ENCODE measurements at regions not wholly inside any gene's neighbourhood (a gene's known extent, or its start where the extent isn't known, plus 50 kb on each side); places are given as distances from the start of the nearest gene placed in this dataset.

- no peaks in the 10 kb centered on the region for H3K36me3 ChIP-seq (ENCODE audit: control insufficient read depth in 3 of 3, insufficient read depth in 2 of 3, low read depth in 1 of 3, low read length in 3 of 3)
- DNase-seq = no peak
- no peaks in the 10 kb centered on the region for H3K9me3 ChIP-seq (ENCODE audit: control insufficient read depth in 2 of 2, insufficient read depth in 1 of 2, low read depth in 1 of 2, low read length in 1 of 2)
- H3K27me3 ChIP-seq (ENCODE audit: control insufficient read depth in 3 of 3, insufficient read depth in 3 of 3, low read length in 3 of 3) = no peaks in the 10 kb centered on the region
- H3K27ac ChIP-seq (ENCODE audit: low read depth in 1 of 3, low read length in 2 of 3) = no peak overlapping the region
- 49 to 60% (median 55%) methylated on average over 2 of the region's 2 CpGs for WGBS, 3 donors
- no peak overlapping the region for H3K4me3 ChIP-seq (ENCODE audit: low read depth in 1 of 3, low read length in 3 of 3)
- no peaks in the 10 kb centered on the region for H3K4me1 ChIP-seq (ENCODE audit: control insufficient read depth in 3 of 3, insufficient read depth in 2 of 3, low read depth in 1 of 3, low read length in 2 of 3)
- FAIRE-seq = no peak
Observed at GRCh38 chr15:56533731-56534403, 68.9 kb upstream of the MNS1 start.

GRCh38 chr15:56532721-56533460 lies 68.0 kb upstream of the MNS1 start:
- H3K36me3 ChIP-seq (ENCODE audit: control insufficient read depth in 3 of 3, insufficient read depth in 2 of 3, low read depth in 1 of 3, low read length in 3 of 3) = no peaks in the 10 kb centered on the region
- DNase-seq = no peak
- no peak overlapping the region for H3K27ac ChIP-seq (ENCODE audit: low read depth in 1 of 3, low read length in 2 of 3)
- H3K27me3 ChIP-seq (ENCODE audit: control insufficient read depth in 3 of 3, insufficient read depth in 3 of 3, low read length in 3 of 3) = no peaks in the 10 kb centered on the region
- WGBS, 3 donors = 56 to 79% (median 73%) methylated on average over 4 of the region's 4 CpGs
- no peaks in the 10 kb centered on the region for H3K9me3 ChIP-seq (ENCODE audit: control insufficient read depth in 2 of 2, insufficient read depth in 1 of 2, low read depth in 1 of 2, low read length in 1 of 2)
- no peak overlapping the region for H3K4me3 ChIP-seq (ENCODE audit: low read depth in 1 of 3, low read length in 3 of 3)
- no peaks in the 10 kb centered on the region for H3K4me1 ChIP-seq (ENCODE audit: control insufficient read depth in 3 of 3, insufficient read depth in 2 of 3, low read depth in 1 of 3, low read length in 2 of 3)
- no peak for FAIRE-seq

GRCh38 chr15:56530157-56530556 lies 65.2 kb upstream of the MNS1 start:
- WGBS, 3 donors = 69 to 87% (median 78%) methylated on average over 1 of the region's 1 CpG
- Histone ChIP-seq H3K9me3 (ENCODE audit: control insufficient read depth in 2 of 2, insufficient read depth in 1 of 2, low read depth in 1 of 2, low read length in 1 of 2) (no peaks in the 10 kb centered on the region), H3K27me3 (ENCODE audit: control insufficient read depth in 3 of 3, insufficient read depth in 3 of 3, low read length in 3 of 3) (no peaks in the 10 kb centered on the region), H3K4me1 (ENCODE audit: control insufficient read depth in 3 of 3, insufficient read depth in 2 of 3, low read depth in 1 of 3, low read length in 2 of 3) (no peaks in the 10 kb centered on the region), H3K4me3 (ENCODE audit: low read depth in 1 of 3, low read length in 3 of 3) (no peak overlapping the region), H3K27ac (ENCODE audit: low read depth in 1 of 3, low read length in 2 of 3) (no peak overlapping the region), H3K36me3 (ENCODE audit: control insufficient read depth in 3 of 3, insufficient read depth in 2 of 3, low read depth in 1 of 3, low read length in 3 of 3) (no peaks in the 10 kb centered on the region)
- FAIRE-seq (no peak), DNase-seq (no peak)

GRCh38 chr15:56528136-56528535 lies 63.2 kb upstream of the MNS1 start:
- DNase-seq (no peak), FAIRE-seq (no peak)

GRCh38 chr15:56524915-56525314 lies 60.0 kb upstream of the MNS1 start:
- Histone ChIP-seq H3K4me1 (ENCODE audit: control insufficient read depth in 3 of 3, insufficient read depth in 2 of 3, low read depth in 1 of 3, low read length in 2 of 3) (no peaks in the 10 kb centered on the region), H3K4me3 (ENCODE audit: low read depth in 1 of 3, low read length in 3 of 3) (no peak overlapping the region), H3K27ac (ENCODE audit: low read depth in 1 of 3, low read length in 2 of 3) (no peak overlapping the region), H3K36me3 (ENCODE audit: control insufficient read depth in 3 of 3, insufficient read depth in 2 of 3, low read depth in 1 of 3, low read length in 3 of 3) (no peaks in the 10 kb centered on the region), H3K9me3 (ENCODE audit: control insufficient read depth in 2 of 2, insufficient read depth in 1 of 2, low read depth in 1 of 2, low read length in 1 of 2) (no peaks in the 10 kb centered on the region), H3K27me3 (ENCODE audit: control insufficient read depth in 3 of 3, insufficient read depth in 3 of 3, low read length in 3 of 3) (no peaks in the 10 kb centered on the region)
- DNase-seq = no peak
- no peak for FAIRE-seq

More at GRCh38 chr15:56528136-56528535, 63.2 kb upstream of the MNS1 start:
- Histone ChIP-seq H3K4me1 (ENCODE audit: control insufficient read depth in 3 of 3, insufficient read depth in 2 of 3, low read depth in 1 of 3, low read length in 2 of 3) (no peaks in the 10 kb centered on the region), H3K4me3 (ENCODE audit: low read depth in 1 of 3, low read length in 3 of 3) (no peak overlapping the region), H3K9me3 (ENCODE audit: control insufficient read depth in 2 of 2, insufficient read depth in 1 of 2, low read depth in 1 of 2, low read length in 1 of 2) (no peaks in the 10 kb centered on the region), H3K27me3 (ENCODE audit: control insufficient read depth in 3 of 3, insufficient read depth in 3 of 3, low read length in 3 of 3) (no peaks in the 10 kb centered on the region), H3K27ac (ENCODE audit: low read depth in 1 of 3, low read length in 2 of 3) (no peak overlapping the region), H3K36me3 (ENCODE audit: control insufficient read depth in 3 of 3, insufficient read depth in 2 of 3, low read depth in 1 of 3, low read length in 3 of 3) (no peaks in the 10 kb centered on the region)
- 69 to 82% (median 71%) methylated on average over 3 of the region's 3 CpGs for whole genome bisulfite sequencing, 3 donors

- Histone ChIP-seq H3K4me1 (ENCODE audit: control insufficient read depth in 3 of 3, insufficient read depth in 2 of 3, low read depth in 1 of 3, low read length in 2 of 3) (no peaks in the 10 kb centered on the region), H3K4me3 (ENCODE audit: low read depth in 1 of 3, low read length in 3 of 3) (no peak overlapping the region), H3K27ac (ENCODE audit: low read depth in 1 of 3, low read length in 2 of 3) (no peak overlapping the region), H3K36me3 (ENCODE audit: control insufficient read depth in 3 of 3, insufficient read depth in 2 of 3, low read depth in 1 of 3, low read length in 3 of 3) (no peaks in the 10 kb centered on the region), H3K9me3 (ENCODE audit: control insufficient read depth in 2 of 2, insufficient read depth in 1 of 2, low read depth in 1 of 2, low read length in 1 of 2) (no peaks in the 10 kb centered on the region), H3K27me3 (ENCODE audit: control insufficient read depth in 3 of 3, insufficient read depth in 3 of 3, low read length in 3 of 3) (peaks cover 0 to 3% (median 0%) of the 10 kb centered on the region in 3 donors)
- no peak for DNase-seq
- WGBS, 3 donors = 46 to 49% (median 49%) methylated on average over 2 of the region's 2 CpGs
- no peak for FAIRE-seq
Observed at GRCh38 chr15:56523521-56523920, 58.6 kb upstream of the MNS1 start.

- Histone ChIP-seq H3K4me3 (ENCODE audit: low read depth in 1 of 3, low read length in 3 of 3) (no peak overlapping the region), H3K36me3 (ENCODE audit: control insufficient read depth in 3 of 3, insufficient read depth in 2 of 3, low read depth in 1 of 3, low read length in 3 of 3) (no peaks in the 10 kb centered on the region), H3K9me3 (ENCODE audit: control insufficient read depth in 2 of 2, insufficient read depth in 1 of 2, low read depth in 1 of 2, low read length in 1 of 2) (peaks cover 0 to 8% of the 10 kb centered on the region in 2 donors), H3K27ac (ENCODE audit: low read depth in 1 of 3, low read length in 2 of 3) (no peak overlapping the region), H3K4me1 (ENCODE audit: control insufficient read depth in 3 of 3, insufficient read depth in 2 of 3, low read depth in 1 of 3, low read length in 2 of 3) (no peaks in the 10 kb centered on the region), H3K27me3 (ENCODE audit: control insufficient read depth in 3 of 3, insufficient read depth in 3 of 3, low read length in 3 of 3) (peaks cover 0 to 3% (median 0%) of the 10 kb centered on the region in 3 donors)
- FAIRE-seq (no peak), DNase-seq (no peak)
Observed at GRCh38 chr15:56519000-56519399, 54.1 kb upstream of the MNS1 start.
